ENCODE measurements at regions not wholly inside any gene's neighbourhood (a gene's known extent, or its start where the extent isn't known, plus 50 kb on each side); places are given as distances from the start of the nearest gene placed in this dataset.

DNA sequence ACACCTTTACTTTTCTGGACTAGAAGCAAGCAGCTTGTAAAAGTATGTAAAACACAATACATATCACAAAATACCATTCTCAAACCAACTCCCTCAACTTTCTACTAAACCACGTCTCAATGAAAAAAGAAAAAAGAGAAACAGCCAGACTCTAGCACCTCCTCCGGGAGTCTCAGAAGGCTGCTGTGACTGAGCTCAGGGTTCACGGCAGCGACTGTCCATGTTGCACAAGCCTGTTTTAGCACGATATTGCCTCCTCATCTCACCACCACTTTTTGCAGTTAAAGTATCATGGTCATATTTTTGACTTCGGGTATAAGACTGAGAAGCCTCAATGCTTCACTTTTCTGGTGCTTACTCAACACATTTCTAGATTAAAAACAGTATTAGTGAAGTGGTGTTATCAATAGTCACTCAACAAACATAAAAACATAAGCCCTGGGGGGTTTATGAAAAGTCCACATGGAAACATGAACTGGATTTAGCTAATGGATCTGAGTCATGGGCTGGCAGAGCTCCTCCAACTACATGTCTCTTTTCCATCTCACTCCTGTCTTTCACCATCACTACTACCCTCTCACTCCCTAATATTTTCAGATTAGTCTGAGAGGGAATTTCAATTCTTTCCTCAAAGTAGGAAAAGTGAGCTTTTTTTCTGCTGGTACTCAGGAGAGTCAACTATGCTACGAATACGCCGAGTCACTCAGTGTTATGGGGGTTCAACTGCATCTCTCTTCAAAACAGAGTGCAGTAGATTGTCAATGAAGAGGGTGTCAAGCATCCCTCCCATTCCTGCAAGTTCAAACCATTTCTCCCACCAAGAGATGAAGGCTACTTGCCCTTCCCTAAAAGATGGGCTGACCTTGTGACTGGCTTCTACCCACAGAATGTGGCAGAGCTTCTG is 113.7 kb downstream of the OSR1 start:
- ATAC-seq (no peak), DNase-seq (ENCODE audit: missing footprints) (no peak)
- intact Hi-C loops (cut with DNase I): no loop called here

DNA sequence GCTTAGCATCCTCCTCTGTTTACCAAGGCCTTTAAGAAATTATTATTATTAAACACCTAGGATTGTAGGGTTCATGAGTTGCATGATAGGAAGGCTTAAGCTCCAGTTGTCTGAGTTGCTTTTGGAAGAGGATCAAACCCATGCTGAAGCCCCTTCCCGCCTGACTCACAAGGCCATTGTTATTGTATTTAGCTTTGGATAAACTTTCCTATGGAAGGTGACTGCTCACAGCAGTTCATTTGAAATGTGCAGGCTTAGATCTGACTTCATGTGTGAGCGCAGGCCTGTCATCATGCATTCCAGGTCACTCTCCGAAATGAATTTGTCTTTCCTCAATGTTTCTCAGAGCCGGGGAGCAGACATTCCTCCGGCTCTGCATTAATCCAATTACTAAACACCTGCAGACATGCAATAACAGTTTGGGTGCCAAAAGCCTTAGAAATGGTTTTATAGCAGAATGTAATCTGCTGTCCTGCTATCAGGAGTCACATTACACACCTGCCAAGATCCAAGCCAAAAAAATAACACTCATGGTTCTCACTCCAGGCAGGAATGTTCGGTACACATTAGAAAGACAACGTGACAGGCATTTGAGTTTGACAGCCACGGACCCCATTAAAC is 119.9 kb downstream of the OSR1 start:
- ATAC-seq: no peak

DNA sequence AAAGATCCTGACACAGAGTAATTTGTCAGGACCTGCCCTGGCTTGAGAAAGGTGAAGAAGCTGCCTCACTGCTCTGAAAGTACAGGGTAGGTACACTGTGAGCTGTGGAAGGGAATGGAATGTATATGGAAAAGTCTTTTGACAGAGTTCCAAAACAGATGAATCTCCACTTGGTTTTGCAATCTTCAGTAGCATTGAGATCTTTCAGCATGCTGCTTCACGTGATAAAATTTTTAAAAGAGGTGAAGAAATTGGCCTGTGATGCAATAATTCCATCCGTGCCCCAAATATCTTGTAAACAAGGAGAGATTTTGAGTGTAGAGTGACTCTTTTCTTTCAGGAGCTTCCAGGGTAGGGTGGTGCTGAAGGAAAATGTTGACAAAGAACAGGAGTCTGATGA is 123.1 kb downstream of the OSR1 start:
- DNase-seq (ENCODE audit: missing footprints): no peak
- no peak for ATAC-seq
- intact Hi-C loops (cut with DNase I): no loop called here

More for the DNA sequence above, 119.9 kb downstream of the OSR1 start:
- intact Hi-C loops (cut with DNase I): no loop called here
- no peak for DNase-seq (ENCODE audit: missing footprints)

DNA sequence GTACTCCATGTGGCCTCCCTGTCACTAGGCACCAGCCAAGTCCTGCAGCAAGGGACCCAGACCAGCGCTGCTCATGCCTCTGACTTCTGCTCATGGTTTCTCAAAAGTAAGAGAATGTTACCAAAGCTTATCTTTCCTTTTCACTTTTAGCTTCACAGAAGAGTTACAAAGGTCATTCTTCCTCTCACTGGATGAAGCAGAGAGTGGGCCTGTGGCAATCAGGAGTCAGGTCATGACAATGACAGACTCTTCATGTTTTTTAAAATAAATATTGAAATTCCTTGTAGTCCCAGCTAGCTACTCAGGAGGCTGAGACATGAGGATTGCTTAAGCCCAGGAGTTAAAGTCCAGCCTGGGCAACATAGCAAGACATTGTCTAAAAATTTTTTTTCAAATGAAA is 126.1 kb downstream of the OSR1 start:
- ATAC-seq: no peak
- intact Hi-C loops (cut with DNase I): no loop called here
- no peak for DNase-seq (ENCODE audit: missing footprints)

DNA sequence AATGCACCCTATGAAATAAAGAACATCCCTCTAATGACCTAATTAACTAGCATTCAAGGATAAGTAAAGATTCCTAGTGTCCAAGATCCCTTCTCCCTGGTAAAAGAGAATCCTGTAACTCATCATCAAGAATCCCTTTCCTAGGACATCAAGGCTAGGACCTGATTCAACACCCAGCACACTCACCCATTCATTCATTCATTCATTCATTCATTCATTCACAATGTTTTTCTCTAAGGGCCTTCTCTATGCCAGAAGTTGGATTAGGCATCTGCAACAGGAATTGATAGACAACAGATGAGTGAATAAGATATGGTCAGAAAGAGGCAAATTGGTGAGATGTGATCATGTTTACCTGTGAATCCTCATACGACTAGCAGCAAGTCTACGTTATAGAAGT is 126.8 kb downstream of the OSR1 start:
- DNase-seq (ENCODE audit: missing footprints): no peak
- ATAC-seq: no peak
- intact Hi-C loops (cut with DNase I): no loop called here

DNA sequence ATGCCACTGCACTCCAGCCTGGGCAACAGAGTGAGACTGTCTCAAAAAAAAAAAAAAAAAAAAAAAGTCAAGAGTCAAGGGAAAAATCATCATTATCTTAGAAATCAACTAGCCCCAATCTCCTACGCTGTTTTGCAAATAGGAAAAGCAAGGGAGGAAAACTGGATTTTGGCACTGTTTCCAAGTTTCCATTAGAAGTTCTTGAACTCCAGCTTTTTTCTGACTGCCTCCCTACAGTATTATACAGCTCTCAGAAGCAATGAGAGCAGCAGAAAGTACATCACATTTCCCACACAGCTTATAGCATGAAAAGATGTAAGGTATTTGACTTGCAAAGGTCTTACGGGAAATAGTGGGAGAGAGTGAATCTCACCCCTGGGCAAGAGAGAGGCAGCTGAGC is 127.8 kb downstream of the OSR1 start:
- intact Hi-C loops (cut with DNase I): no loop called here
- DNase-seq (ENCODE audit: missing footprints) (no peak), ATAC-seq (no peak)

DNA sequence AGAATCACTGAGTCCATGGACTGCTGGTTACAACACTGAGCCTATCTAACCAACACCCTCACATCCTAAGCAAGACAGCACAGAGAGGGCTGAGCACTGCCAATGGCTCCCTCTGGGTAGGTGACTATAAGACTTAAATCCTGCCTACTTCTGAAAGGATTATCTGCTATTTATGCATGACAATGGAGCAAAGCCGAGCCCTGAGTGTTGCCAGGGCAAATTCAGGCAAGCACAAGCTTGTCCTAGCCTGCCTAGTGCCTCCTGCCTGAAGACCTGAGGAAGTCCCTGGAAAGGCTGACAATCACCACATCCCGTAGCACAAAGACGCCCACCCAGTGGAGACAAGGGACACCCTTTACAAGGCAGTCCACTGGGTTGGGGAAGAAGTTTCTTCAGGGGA is 129.7 kb downstream of the OSR1 start:
- intact Hi-C loops (cut with DNase I): no loop called here
- no peak for ATAC-seq

DNA sequence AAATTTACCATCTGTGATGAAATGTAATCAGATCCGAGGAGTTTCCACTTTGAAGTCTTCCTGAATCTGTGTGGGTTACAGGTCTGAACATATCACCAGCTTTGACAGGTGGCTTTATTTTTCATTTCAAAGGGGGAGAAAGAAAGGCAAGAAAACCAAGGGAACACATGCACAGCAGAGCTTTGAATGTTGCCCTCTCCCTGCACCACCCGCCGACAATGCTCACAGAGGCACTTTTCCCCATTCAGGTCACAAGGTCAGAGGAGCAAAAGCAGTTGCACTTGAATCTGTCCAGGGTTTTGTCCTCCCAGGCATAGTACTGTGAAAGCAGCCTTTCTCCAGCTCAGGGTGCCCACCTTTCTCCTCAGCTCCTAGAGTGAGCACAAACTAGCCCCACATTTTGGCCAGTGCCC is 130.2 kb downstream of the OSR1 start:
- intact Hi-C loops (cut with DNase I): no loop called here
- no peak for DNase-seq (ENCODE audit: missing footprints)
- no peak for ATAC-seq

More for the DNA sequence above, 129.7 kb downstream of the OSR1 start:
- DNase-seq (ENCODE audit: missing footprints): no peak

DNA sequence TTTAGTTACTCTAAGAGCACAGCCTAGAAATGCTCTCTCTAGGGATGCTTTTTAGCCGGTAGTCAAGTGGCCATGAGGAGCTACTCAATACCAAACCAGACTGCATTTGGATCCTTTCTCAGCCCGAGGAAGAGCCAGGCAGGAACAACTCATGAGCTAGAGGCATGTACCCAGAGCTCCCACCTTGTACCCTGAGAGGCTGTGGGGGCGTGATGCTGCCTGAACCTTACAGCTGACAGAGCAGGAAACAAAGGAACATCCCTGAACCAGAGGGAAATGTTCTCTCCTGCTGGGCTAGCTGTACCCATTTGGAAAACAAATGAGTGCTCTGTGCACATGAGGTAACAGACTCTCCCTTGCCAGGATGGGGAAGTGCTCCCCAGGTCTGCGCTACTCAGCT is 131.6 kb downstream of the OSR1 start:
- ATAC-seq (no peak), DNase-seq (ENCODE audit: missing footprints) (no peak)
- intact Hi-C loops (cut with DNase I): no loop called here

DNA sequence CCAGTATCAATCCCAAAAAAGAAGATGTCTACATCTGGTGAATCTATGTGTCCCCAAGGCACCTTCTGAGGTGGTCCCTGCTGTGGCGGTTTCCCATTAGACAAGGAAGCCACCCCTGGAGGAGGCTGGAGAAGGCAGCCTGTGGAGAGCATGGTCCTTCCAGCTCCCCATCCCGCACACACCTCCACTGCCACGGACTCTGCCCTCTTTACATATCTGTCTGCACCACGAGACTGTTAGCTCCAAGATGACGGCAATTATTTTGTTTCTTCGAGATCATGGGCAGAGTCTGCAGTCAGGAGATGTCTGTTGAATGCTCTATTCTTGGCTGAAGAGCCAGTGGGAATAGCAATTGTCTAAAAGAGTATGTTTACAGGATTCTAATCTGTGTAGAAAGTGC is 132.0 kb downstream of the OSR1 start:
- intact Hi-C loops (cut with DNase I): no loop called here
- DNase-seq (ENCODE audit: missing footprints): no peak
- ATAC-seq: no peak

DNA sequence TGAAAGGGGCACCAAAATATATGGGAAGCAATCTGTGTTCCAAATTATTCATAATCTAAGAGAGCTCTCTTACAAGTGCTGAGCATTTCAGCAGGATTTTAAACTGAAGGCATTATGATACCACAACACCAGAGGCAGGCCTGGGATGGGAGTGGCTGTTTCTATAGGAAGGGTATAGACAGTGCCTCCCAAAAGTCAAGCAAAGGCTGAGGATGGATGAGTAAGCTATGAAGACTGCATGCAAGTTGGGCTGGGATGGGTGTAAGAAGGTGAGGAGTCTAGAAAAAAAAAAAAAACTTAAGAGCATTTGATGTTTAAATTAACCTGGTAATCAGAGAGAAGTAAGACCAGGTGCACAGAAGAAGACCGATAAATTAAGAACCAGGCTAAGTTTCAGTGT is 132.5 kb downstream of the OSR1 start:
- intact Hi-C loops (cut with DNase I): no loop called here
- ATAC-seq (no peak), DNase-seq (ENCODE audit: missing footprints) (no peak)

DNA sequence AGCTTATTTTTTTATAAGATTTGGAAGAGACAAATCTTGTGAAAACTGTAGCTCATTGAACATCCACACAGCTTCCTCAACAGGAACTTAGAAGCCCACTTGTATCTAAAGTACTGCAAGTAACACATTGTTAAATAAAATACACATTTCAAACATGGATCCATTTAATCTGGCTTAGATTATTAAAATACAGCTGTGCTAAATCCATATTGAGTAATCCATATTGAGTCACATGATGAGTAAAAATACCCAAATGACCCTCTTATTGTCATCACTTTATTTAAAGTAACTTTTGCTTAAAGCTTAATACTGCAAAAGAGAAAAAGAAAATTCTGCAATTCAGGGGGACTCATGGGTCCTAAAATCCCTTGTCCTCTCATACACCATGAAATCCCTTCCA is 133.3 kb downstream of the OSR1 start:
- no peak for DNase-seq (ENCODE audit: missing footprints)
- intact Hi-C loops (cut with DNase I): no loop called here
- no peak for ATAC-seq

DNA sequence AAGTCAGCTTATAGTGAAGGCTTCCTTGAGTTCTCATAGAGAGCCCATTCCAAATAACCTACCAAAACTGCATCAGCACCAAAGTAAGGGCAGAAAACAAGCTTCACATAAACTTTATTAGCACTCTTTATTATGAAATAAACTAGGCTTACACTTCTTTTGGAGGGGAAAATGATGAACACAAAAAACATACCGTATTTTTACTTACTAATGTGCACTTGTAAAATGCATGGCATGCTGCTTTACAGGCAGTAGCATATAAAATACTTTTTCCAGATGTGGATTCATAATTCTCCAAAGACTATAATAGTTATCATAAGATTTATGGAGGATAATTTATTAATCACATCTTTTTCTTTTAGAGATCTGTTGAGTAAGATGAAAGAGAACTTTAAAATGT is 133.9 kb downstream of the OSR1 start:
- no peak for ATAC-seq
- no peak for DNase-seq (ENCODE audit: missing footprints)
- intact Hi-C loops (cut with DNase I): no loop called here

DNA sequence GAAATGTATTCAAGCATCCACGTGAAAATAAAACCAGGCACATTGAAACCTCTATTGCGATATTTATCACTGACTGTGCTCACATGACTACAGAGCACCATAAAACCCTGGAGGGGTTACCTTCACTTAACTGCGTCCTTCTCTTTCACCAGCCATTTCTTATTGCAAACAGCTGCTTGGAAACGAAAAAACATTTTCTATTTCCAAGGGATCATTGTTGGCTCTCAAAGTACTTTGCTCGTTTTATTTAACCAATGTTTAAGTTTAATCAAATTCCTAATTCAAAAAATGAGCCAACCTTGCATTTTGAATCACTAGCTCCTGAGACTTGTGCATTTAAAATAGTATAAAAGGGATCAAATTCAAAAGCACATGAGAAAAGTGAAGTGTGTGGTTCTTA is 134.4 kb downstream of the OSR1 start:
- intact Hi-C loops (cut with DNase I): no loop called here
- DNase-seq (ENCODE audit: missing footprints): no peak
- ATAC-seq: no peak

DNA sequence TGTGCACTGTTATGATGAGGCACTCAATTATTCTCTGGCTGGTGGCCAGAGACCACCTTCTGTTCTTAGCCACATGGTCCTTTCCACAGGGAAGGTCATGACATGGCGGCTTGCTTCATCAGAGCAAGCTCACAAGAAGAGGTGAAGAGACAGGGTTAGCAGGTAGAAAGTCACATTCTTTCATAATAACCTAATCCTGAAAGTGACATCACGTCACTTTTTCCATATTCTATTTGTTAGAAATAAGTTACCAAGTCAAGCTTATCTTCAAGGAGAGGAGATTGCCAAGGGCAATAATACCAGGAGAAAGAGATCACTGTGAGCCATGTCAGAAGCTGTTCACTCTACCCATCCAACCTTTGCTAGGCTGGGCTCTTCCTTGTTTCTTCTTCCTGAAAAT is 139.4 kb downstream of the OSR1 start:
- no peak for DNase-seq (ENCODE audit: missing footprints)
- intact Hi-C loops (cut with DNase I): no loop called here
- ATAC-seq: no peak

DNA sequence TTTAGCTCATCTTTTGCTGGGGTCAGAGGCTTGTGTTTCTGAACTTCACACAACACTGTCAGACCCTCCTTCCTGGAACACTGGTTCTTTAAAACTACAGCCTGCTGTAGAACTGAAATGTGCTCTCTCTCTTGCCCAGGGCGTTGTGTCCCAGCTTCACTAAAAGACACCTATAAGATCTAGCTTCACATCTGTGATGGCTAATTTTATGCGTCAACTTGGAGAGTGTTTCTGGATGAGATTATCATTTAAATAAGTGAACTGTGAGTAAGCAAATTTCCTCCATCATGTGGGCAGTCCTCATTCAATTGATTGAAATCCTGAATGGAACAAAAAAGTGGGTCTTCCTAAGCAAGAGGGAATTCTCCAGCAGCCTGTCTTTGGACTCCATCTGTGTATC is 140.3 kb downstream of the OSR1 start:
- ATAC-seq (no peak), DNase-seq (ENCODE audit: missing footprints) (no peak)
- intact Hi-C loops (cut with DNase I): no loop called here

DNA sequence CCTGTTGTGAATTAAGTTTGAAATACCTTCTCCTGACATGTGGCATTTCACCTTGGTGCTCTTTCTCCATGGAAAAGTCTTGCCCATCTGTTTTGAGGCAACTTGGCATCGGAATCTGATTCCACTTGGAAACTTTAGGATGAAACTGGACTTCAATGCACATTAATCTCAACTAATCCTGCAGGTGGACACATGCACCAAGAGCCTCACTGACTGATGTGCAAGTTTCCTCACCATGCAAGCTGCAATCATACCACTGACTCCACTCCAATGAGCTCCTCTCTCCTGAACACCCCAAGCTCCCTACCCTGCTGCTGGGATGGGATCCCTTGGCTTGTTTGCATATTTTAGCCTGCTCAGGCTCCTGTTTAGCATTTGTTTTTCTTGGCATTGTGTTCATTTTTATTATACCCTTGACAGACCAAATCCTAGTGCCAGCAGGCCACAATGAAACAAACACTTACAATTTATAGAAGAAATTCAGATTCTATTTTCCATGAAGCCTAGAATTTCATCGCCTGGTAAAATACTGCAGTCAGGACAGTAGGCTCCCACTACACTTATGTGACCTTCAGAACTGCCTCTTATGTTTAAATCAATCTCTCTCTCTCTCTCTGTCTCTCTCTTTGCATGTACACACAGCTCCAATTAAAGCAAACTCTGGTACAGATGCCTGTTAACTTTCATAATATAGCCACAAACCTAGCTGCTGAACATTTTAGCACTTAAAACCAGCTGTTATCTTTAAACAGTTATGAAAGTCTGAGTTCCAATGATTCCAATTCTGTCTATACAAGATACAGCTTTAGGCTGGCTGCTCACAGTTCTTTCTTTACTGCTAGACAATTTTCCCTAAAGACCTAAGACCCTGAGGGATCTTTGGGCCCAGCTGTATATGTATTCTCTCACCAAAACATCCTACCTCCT is 141.5 kb downstream of the OSR1 start:
- no peak for ATAC-seq
- DNase-seq (ENCODE audit: missing footprints): no peak
- intact Hi-C loops (cut with DNase I): no loop called here

DNA sequence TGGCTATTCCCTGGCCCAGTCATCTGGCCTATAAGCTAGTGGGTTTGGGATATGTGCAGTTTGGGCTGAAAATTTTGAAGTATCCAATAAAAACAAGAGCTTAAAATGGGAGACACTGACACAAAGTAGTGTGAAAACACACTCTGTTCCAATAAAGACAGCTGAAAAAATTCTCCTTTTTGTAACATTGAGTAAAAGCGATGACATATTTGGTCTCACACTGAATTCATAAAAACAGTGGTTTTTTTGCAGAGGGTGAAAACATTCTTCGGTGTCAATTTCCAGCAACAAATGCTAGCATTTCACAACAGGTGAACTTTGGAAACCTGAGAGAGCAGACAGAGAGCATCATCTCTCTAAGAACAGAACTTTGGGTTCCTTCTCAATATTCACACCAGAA is 142.2 kb downstream of the OSR1 start:
- ATAC-seq (no peak), DNase-seq (ENCODE audit: missing footprints) (no peak)
- intact Hi-C loops (cut with DNase I): no loop called here

DNA sequence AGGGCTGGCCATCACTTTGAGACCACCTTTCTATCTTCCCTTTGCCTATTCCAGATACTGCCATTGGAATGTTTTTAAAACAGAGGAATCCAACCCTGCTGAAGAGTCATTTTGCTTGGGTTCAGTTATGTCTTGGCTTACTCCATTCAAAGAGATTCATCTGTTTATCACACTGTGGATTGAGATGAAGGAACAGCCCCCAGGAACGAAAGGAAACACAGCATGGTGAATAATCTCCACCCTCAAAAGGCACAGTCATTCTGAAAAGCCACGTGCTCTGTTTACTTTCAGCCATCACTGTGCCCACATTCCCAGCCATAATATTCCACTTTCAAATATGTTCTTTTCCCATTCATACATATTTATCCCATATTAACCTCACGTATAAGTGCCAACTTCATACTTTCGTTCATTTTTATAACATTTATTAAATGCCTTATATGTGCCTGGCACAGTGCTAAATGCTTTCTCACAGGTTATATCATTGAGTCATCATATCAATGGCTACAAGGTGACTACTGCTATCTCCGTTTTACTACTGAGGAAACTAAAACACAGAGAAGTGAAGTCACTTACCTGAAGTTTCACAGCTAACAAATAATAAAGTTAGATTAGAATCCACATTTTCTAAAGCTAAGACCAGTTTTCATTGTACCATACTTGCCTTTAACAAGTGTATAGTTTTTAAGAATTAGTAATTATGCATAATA is 143.6 kb downstream of the OSR1 start:
- DNase-seq (ENCODE audit: missing footprints) (no peak), ATAC-seq (no peak)
- intact Hi-C loops (cut with DNase I): no loop called here

Measured in Right ventricle myocardium inferior (tissue), 1 donor.